Mesenchymal stem cell (in vitro differentiated cells and primary cell): ENCODE measurements at regions not wholly inside any gene's neighbourhood (a gene's known extent, or its start where the extent isn't known, plus 50 kb on each side); places are given as distances from the start of the nearest gene placed in this dataset.

Experiments
- DNase-seq: peaks from one replicate; pipeline ENCODE4 v3.0.0-alpha.2; 2013
- H2AFZ ChIP-seq: one replicate; pipeline ENCODE4 v1.6.1; 2013; ENCODE audit warnings: low read depth, mild to moderate bottlenecking, control low read depth, inconsistent platforms, low read length, moderate library complexity
- H2AK5ac ChIP-seq: 2 replicates; pipeline ENCODE4 v1.6.1; 2013; ENCODE audit warnings: low read length, moderate library complexity, mild to moderate bottlenecking, inconsistent platforms; ENCODE audit not compliant: severe bottlenecking
- H2BK120ac ChIP-seq: one replicate; pipeline ENCODE4 v1.6.1; 2013; ENCODE audit warnings: low read depth, mild to moderate bottlenecking, inconsistent platforms, low read length, moderate library complexity
- H2BK12ac ChIP-seq, 2 experiments: one replicate each; pipeline ENCODE4 v1.6.1; 2013; ENCODE audit warnings: inconsistent platforms in 2 of 2, low read length in 2 of 2, mild to moderate bottlenecking in 2 of 2, moderate library complexity in 2 of 2, control low read depth in 1 of 2
- H2BK15ac ChIP-seq: one replicate; pipeline ENCODE4 v1.6.1; 2013; ENCODE audit warnings: mild to moderate bottlenecking, low read depth, inconsistent platforms; ENCODE audit not compliant: poor library complexity, severe bottlenecking
- H2BK5ac ChIP-seq: 2 replicates; pipeline ENCODE4 v1.6.1; 2013; ENCODE audit warnings: low read depth, mild to moderate bottlenecking, low read length, control low read depth, inconsistent platforms; ENCODE audit not compliant: poor library complexity, severe bottlenecking
- H3K14ac ChIP-seq, 2 experiments: one replicate each; pipeline ENCODE4 v1.6.1; 2013; ENCODE audit warnings: inconsistent platforms in 2 of 2, low read length in 2 of 2, control low read depth in 1 of 2, mild to moderate bottlenecking in 1 of 2, moderate library complexity in 1 of 2
- H3K18ac ChIP-seq, 2 experiments: one replicate each; pipeline ENCODE4 v1.6.1; 2013; ENCODE audit warnings: inconsistent platforms in 2 of 2, low read length in 2 of 2, control low read depth in 1 of 2, low read depth in 1 of 2, mild to moderate bottlenecking in 1 of 2
- H3K23ac ChIP-seq, 2 experiments: one replicate each; pipeline ENCODE4 v1.6.1; 2013; ENCODE audit warnings: inconsistent platforms in 2 of 2, low read length in 2 of 2, mild to moderate bottlenecking in 2 of 2, moderate library complexity in 2 of 2, control low read depth in 1 of 2
- H3K27ac ChIP-seq: 2 replicates; pipeline ENCODE4 v1.5.1; 2013; ENCODE audit warnings: mild to moderate bottlenecking, moderate library complexity, low read length, control low read depth, inconsistent platforms; ENCODE audit not compliant: poor library complexity, severe bottlenecking
- H3K27me3 ChIP-seq, 2 experiments: 2 replicates each; pipeline versions ENCODE4 v1.6.1 to v1.7.0; 2013; ENCODE audit warnings: low read length in 2 of 2, mild to moderate bottlenecking in 2 of 2, moderate library complexity in 2 of 2, control low read depth in 1 of 2, inconsistent platforms in 1 of 2; ENCODE audit not compliant: control insufficient read depth in 1 of 2, insufficient read depth in 1 of 2
- H3K36me3 ChIP-seq, 2 experiments: 2 replicates each; pipeline versions ENCODE4 v1.6.1 to v1.7.0; 2013; ENCODE audit warnings: low read length in 2 of 2, control low read depth in 1 of 2, inconsistent platforms in 1 of 2, low read depth in 1 of 2, mild to moderate bottlenecking in 1 of 2; ENCODE audit not compliant: insufficient read depth in 2 of 2, control insufficient read depth in 1 of 2
- H3K4ac ChIP-seq, 2 experiments: one replicate each; pipeline ENCODE4 v1.6.1; 2013; ENCODE audit warnings: inconsistent platforms in 2 of 2, low read length in 2 of 2, mild to moderate bottlenecking in 2 of 2, moderate library complexity in 2 of 2, control low read depth in 1 of 2, low read depth in 1 of 2
- H3K4me1 ChIP-seq: 2 replicates; pipeline ENCODE4 v1.6.1; 2013; ENCODE audit warnings: low read depth, low read length, control low read depth; ENCODE audit not compliant: control insufficient read depth, insufficient read depth
- H3K4me2 ChIP-seq: 2 replicates; pipeline ENCODE4 v1.6.1; 2013; ENCODE audit warnings: low read length, mild to moderate bottlenecking, inconsistent platforms; ENCODE audit not compliant: poor library complexity, severe bottlenecking
- H3K4me3 ChIP-seq, 2 experiments: 2 replicates each; pipeline versions ENCODE4 v1.5.1 to v1.7.0; 2013; ENCODE audit warnings: low read length in 2 of 2, mild to moderate bottlenecking in 2 of 2, control low read depth in 1 of 2, low read depth in 1 of 2; ENCODE audit not compliant: insufficient read depth in 1 of 2
- H3K79me1 ChIP-seq: replicated peaks from 2 replicates; pipeline ENCODE4 v1.6.1; 2013; ENCODE audit warnings: mild to moderate bottlenecking, control low read depth, low read length, inconsistent platforms; ENCODE audit not compliant: poor library complexity, severe bottlenecking
- H3K9ac ChIP-seq: 2 replicates; pipeline ENCODE4 v1.7.0; 2013; ENCODE audit warnings: mild to moderate bottlenecking, low read length, moderate library complexity
- H3K9me3 ChIP-seq: 2 replicates; pipeline ENCODE4 v1.7.0; 2013; ENCODE audit warnings: mild to moderate bottlenecking, low read length; ENCODE audit not compliant: control insufficient read depth
- H4K8ac ChIP-seq: one replicate; pipeline ENCODE4 v1.6.1; 2013; ENCODE audit warnings: inconsistent platforms, mild to moderate bottlenecking, low read length, moderate library complexity
- H4K91ac ChIP-seq: one replicate; pipeline ENCODE4 v1.6.1; 2013; ENCODE audit warnings: mild to moderate bottlenecking, low read length, inconsistent platforms
- WGBS: methylation state at CpG from one replicate; pipeline ENCODE4 v1.1.7; 2013; ENCODE audit warnings: mixed read lengths; 5-methylcytosine and 5-hydroxymethylcytosine counted together

DNA sequence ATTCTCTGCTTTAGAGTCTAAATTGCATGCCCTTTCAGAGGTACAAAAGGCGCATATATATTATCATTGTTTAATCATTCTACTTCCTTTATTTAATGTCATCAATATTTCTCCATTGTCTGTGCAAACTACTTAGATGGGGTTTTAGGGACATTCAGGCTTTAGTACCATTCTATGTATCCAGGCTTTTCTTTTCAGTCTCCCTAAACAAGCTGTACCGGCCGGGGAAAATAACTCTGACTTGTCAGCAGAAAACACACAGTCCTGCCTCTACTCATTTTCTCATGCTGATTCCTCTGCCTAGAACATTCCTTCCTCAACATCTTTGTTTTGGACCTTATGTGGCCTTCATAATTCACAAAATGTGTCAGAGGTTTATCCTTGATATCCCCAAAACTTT, 392.1 kb upstream of the DAB2 start:
- no peaks in the 10 kb centered on the region for H3K9me3 ChIP-seq
- H3K36me3 ChIP-seq: no peaks in the 10 kb centered on the region
- H2BK12ac ChIP-seq: no peak overlapping the region
- no peak overlapping the region for H3K27ac ChIP-seq
- H3K4me3 ChIP-seq: no peak overlapping the region
- no peak overlapping the region for H2BK120ac ChIP-seq
- H3K4ac ChIP-seq: no peak overlapping the region
- no peaks in the 10 kb centered on the region for H3K79me1 ChIP-seq
- H3K18ac ChIP-seq: no peak overlapping the region
- no peak overlapping the region for H2AFZ ChIP-seq
- H4K91ac ChIP-seq: no peak overlapping the region
- H3K9ac ChIP-seq: no peak overlapping the region
- no peaks in the 10 kb centered on the region for H3K27me3 ChIP-seq
- no peak overlapping the region for H2BK5ac ChIP-seq
- H3K4me2 ChIP-seq: no peak overlapping the region
- no peak overlapping the region for H2BK15ac ChIP-seq
- peak; percentile 13 for DNase-seq
- 43% methylated on average over 2 of the region's 3 CpGs for WGBS
- H3K23ac ChIP-seq: no peak overlapping the region
- no peak overlapping the region for H2AK5ac ChIP-seq
- no peak overlapping the region for H4K8ac ChIP-seq
- H3K14ac ChIP-seq: no peak overlapping the region
- no peaks in the 10 kb centered on the region for H3K4me1 ChIP-seq

- no peaks in the 10 kb centered on the region for H3K4me1 ChIP-seq
- H2BK15ac ChIP-seq: no peak overlapping the region
- no peak overlapping the region for H3K18ac ChIP-seq
- no peak overlapping the region for H3K4me3 ChIP-seq
- H3K27me3 ChIP-seq: no peaks in the 10 kb centered on the region
- H3K79me1 ChIP-seq: no peaks in the 10 kb centered on the region
- no peak overlapping the region for H4K91ac ChIP-seq
- H4K8ac ChIP-seq: no peak overlapping the region
- no peak overlapping the region for H3K14ac ChIP-seq
- no peak overlapping the region for H2AK5ac ChIP-seq
- 56% methylated on average over 4 of the region's 5 CpGs for WGBS
- no peak overlapping the region for H3K4me2 ChIP-seq
- H3K36me3 ChIP-seq: no peaks in the 10 kb centered on the region
- H3K4ac ChIP-seq: no peak overlapping the region
- H2BK12ac ChIP-seq: no peak overlapping the region
- H2AFZ ChIP-seq: no peak overlapping the region
- H3K27ac ChIP-seq: no peak overlapping the region
- no peak overlapping the region for H3K9ac ChIP-seq
- peak; percentile 72 for DNase-seq
- H2BK5ac ChIP-seq: no peak overlapping the region
- H2BK120ac ChIP-seq: no peak overlapping the region
- no peak overlapping the region for H3K23ac ChIP-seq
- H3K9me3 ChIP-seq: no peaks in the 10 kb centered on the region
Measured at GRCh38 chr5:39816156-39816845, 391.5 kb upstream of the DAB2 start.

GRCh38 chr5:39815711-39816110, 390.9 kb upstream of the DAB2 start:
- H4K8ac ChIP-seq: no peak overlapping the region
- no peaks in the 10 kb centered on the region for H3K9me3 ChIP-seq
- no peak overlapping the region for H3K4ac ChIP-seq
- H3K4me3 ChIP-seq: no peak overlapping the region
- H4K91ac ChIP-seq: no peak overlapping the region
- peak; percentile 62 for DNase-seq
- H3K36me3 ChIP-seq: no peaks in the 10 kb centered on the region
- H3K79me1 ChIP-seq: no peaks in the 10 kb centered on the region
- H2AK5ac ChIP-seq: no peak overlapping the region
- no peak overlapping the region for H2BK5ac ChIP-seq
- no peak overlapping the region for H3K9ac ChIP-seq
- no peaks in the 10 kb centered on the region for H3K4me1 ChIP-seq
- no peak overlapping the region for H2AFZ ChIP-seq
- H3K4me2 ChIP-seq: no peak overlapping the region
- no peak overlapping the region for H2BK12ac ChIP-seq
- H3K27ac ChIP-seq: no peak overlapping the region
- H2BK15ac ChIP-seq: no peak overlapping the region
- H2BK120ac ChIP-seq: no peak overlapping the region
- no peak overlapping the region for H3K14ac ChIP-seq
- WGBS: 25% methylated on average over 2 of the region's 2 CpGs
- H3K27me3 ChIP-seq: no peaks in the 10 kb centered on the region
- no peak overlapping the region for H3K23ac ChIP-seq
- H3K18ac ChIP-seq: no peak overlapping the region

GRCh38 chr5:39811381-39811780, 386.6 kb upstream of the DAB2 start:
- H3K27ac ChIP-seq: no peak overlapping the region
- H4K91ac ChIP-seq: no peak overlapping the region
- H3K9me3 ChIP-seq: no peaks in the 10 kb centered on the region
- no peak for DNase-seq
- no peak overlapping the region for H3K18ac ChIP-seq
- H3K4me3 ChIP-seq: no peak overlapping the region
- no peak overlapping the region for H3K9ac ChIP-seq
- no peaks in the 10 kb centered on the region for H3K4me1 ChIP-seq
- no peak overlapping the region for H2AK5ac ChIP-seq
- H3K27me3 ChIP-seq: no peaks in the 10 kb centered on the region
- no peak overlapping the region for H2BK5ac ChIP-seq
- H4K8ac ChIP-seq: no peak overlapping the region
- no peak overlapping the region for H3K4me2 ChIP-seq
- no peaks in the 10 kb centered on the region for H3K79me1 ChIP-seq
- H2BK12ac ChIP-seq: no peak overlapping the region
- no peaks in the 10 kb centered on the region for H3K36me3 ChIP-seq
- H3K4ac ChIP-seq: no peak overlapping the region
- H3K14ac ChIP-seq: no peak overlapping the region
- H3K23ac ChIP-seq: no peak overlapping the region
- no peak overlapping the region for H2BK120ac ChIP-seq
- H2BK15ac ChIP-seq: no peak overlapping the region
- no peak overlapping the region for H2AFZ ChIP-seq
